H9 (cell line): ENCODE measurements at regions not wholly inside any gene's neighbourhood (a gene's known extent, or its start where the extent isn't known, plus 50 kb on each side); places are given as distances from the start of the nearest gene placed in this dataset.

Experiments used
- DNase-seq: peaks from one replicate; pipeline ENCODE4 v3.0.0-alpha.2; 2017
- H2AFZ ChIP-seq: one replicate; pipeline ENCODE4 v1.6.1; 2013; ENCODE audit warnings: mild to moderate bottlenecking, low read length, control low read depth, moderate library complexity
- H2AK5ac ChIP-seq: 2 replicates; pipeline ENCODE4 v1.6.1; 2013; ENCODE audit warnings: low read length, control low read depth, mixed read lengths; ENCODE audit not compliant: insufficient read length
- H2BK120ac ChIP-seq: one replicate; pipeline ENCODE4 v1.6.1; 2013; ENCODE audit warnings: low read depth, mild to moderate bottlenecking, low read length, control low read depth, inconsistent platforms; ENCODE audit not compliant: poor library complexity, severe bottlenecking
- H2BK12ac ChIP-seq: 2 replicates; pipeline ENCODE4 v1.6.1; 2013; ENCODE audit warnings: low read length, control low read depth, mixed read lengths, low read depth; ENCODE audit not compliant: insufficient read length
- H2BK15ac ChIP-seq: 2 replicates; pipeline ENCODE4 v1.6.1; 2013; ENCODE audit warnings: low read depth, low read length, control low read depth
- H2BK20ac ChIP-seq: one replicate; pipeline ENCODE4 v1.6.1; 2013; ENCODE audit warnings: low read depth, mild to moderate bottlenecking, low read length, control low read depth, inconsistent platforms; ENCODE audit not compliant: poor library complexity, severe bottlenecking
- H2BK5ac ChIP-seq: 2 replicates; pipeline ENCODE4 v1.6.1; 2013; ENCODE audit warnings: low read length, control low read depth, mixed read lengths; ENCODE audit not compliant: insufficient read length
- H3K14ac ChIP-seq: 2 replicates; pipeline ENCODE4 v1.6.1; 2013; ENCODE audit warnings: low read length, control low read depth; ENCODE audit not compliant: insufficient read depth
- H3K18ac ChIP-seq: 2 replicates; pipeline ENCODE4 v1.6.1; 2013; ENCODE audit warnings: low read depth, mild to moderate bottlenecking, mixed read lengths, low read length, control low read depth; ENCODE audit not compliant: insufficient read length
- H3K23ac ChIP-seq: 2 replicates; pipeline ENCODE4 v1.6.1; 2013; ENCODE audit warnings: low read length, control low read depth, mixed read lengths, low read depth; ENCODE audit not compliant: insufficient read length
- H3K23me2 ChIP-seq: 2 replicates; pipeline ENCODE4 v1.6.1; 2013; ENCODE audit warnings: low read depth, mild to moderate bottlenecking, mixed read lengths, low read length, control low read depth; ENCODE audit not compliant: insufficient read length, poor library complexity, severe bottlenecking
- H3K27ac ChIP-seq: 2 replicates; pipeline ENCODE4 v1.5.1; 2013; ENCODE audit warnings: low read length, control low read depth, mixed read lengths, low read depth; ENCODE audit not compliant: insufficient read length
- H3K27me3 ChIP-seq: 2 replicates; pipeline ENCODE4 v1.6.1; 2013; ENCODE audit warnings: low read length, control low read depth, inconsistent platforms; ENCODE audit not compliant: insufficient read depth
- H3K4ac ChIP-seq: 2 replicates; pipeline ENCODE4 v1.6.1; 2013; ENCODE audit warnings: low read depth, mild to moderate bottlenecking, control low read depth, inconsistent platforms, low read length, moderate library complexity
- H3K4me1 ChIP-seq: 2 replicates; pipeline ENCODE4 v1.6.1; 2013; ENCODE audit warnings: low read length, control low read depth, inconsistent platforms; ENCODE audit not compliant: insufficient read depth
- H3K4me2 ChIP-seq: 2 replicates; pipeline ENCODE4 v1.6.1; 2013; ENCODE audit warnings: low read length, control low read depth, mixed read lengths; ENCODE audit not compliant: insufficient read length, insufficient read depth
- H3K56ac ChIP-seq: 2 replicates; pipeline ENCODE4 v1.6.1; 2013; ENCODE audit warnings: low read depth, mild to moderate bottlenecking, mixed read lengths, low read length, control low read depth; ENCODE audit not compliant: insufficient read length
- H3K79me1 ChIP-seq: 2 replicates; pipeline ENCODE4 v1.6.1; 2013; ENCODE audit warnings: low read depth, mild to moderate bottlenecking, moderate library complexity, low read length, control low read depth, inconsistent platforms; ENCODE audit not compliant: insufficient read depth, poor library complexity, severe bottlenecking
- H3K79me2 ChIP-seq: 2 replicates; pipeline ENCODE4 v1.6.1; 2013; ENCODE audit warnings: low read length, control low read depth, inconsistent platforms; ENCODE audit not compliant: insufficient read depth
- H3K9ac ChIP-seq: 2 replicates; pipeline ENCODE4 v1.6.1; 2013; ENCODE audit warnings: low read length, control low read depth, mixed read lengths; ENCODE audit not compliant: insufficient read length; ENCODE audit errors: extremely low read depth
- H3K9me3 ChIP-seq: one replicate; pipeline ENCODE4 v1.6.1; 2013; ENCODE audit warnings: low read depth, low read length, inconsistent platforms; ENCODE audit not compliant: control insufficient read depth
- H3T11ph ChIP-seq: one replicate; pipeline ENCODE4 v1.6.1; 2013; ENCODE audit warnings: mild to moderate bottlenecking, low read length, control low read depth, inconsistent platforms
- H4K20me1 ChIP-seq: one replicate; pipeline ENCODE4 v1.6.1; 2013; ENCODE audit not compliant: control insufficient read depth, insufficient read length, insufficient read depth
- H4K5ac ChIP-seq: 2 replicates; pipeline ENCODE4 v1.6.1; 2013; ENCODE audit warnings: low read depth, mild to moderate bottlenecking, mixed read lengths, low read length, control low read depth; ENCODE audit not compliant: insufficient read length
- H4K8ac ChIP-seq: replicated peaks from 2 replicates; pipeline ENCODE4 v1.6.1; 2013; ENCODE audit warnings: low read length, control low read depth, mixed read lengths, low read depth; ENCODE audit not compliant: insufficient read length
- H4K91ac ChIP-seq: 2 replicates; pipeline ENCODE4 v1.6.1; 2013; ENCODE audit warnings: low read depth, mild to moderate bottlenecking, moderate library complexity, mixed read lengths, low read length, control low read depth; ENCODE audit not compliant: insufficient read length
- H3K27ac Mint-ChIP-seq, 3 experiments: 2 replicates in 2 of 3; 3 replicates in 1 of 3; pipeline ENCODE4 v1.8.0; 2020 to 2021; ENCODE audit warnings: mixed read lengths in 3 of 3, mild to moderate bottlenecking in 1 of 3, moderate library complexity in 1 of 3
- H3K27me3 Mint-ChIP-seq: 2 replicates; pipeline ENCODE4 v1.8.0; 2021; ENCODE audit warnings: low read depth, mild to moderate bottlenecking, moderate library complexity, mixed read lengths
- H3K36me3 Mint-ChIP-seq, 3 experiments: 2 replicates in 2 of 3; 3 replicates in 1 of 3; pipeline ENCODE4 v1.8.0; 2020 to 2021; ENCODE audit warnings: low read depth in 3 of 3, mixed read lengths in 3 of 3; ENCODE audit not compliant: insufficient read depth in 1 of 3
- H3K4me1 Mint-ChIP-seq, 2 experiments: 2 replicates each; pipeline ENCODE4 v1.8.0; 2020; ENCODE audit warnings: mixed read lengths in 2 of 2
- H3K4me3 Mint-ChIP-seq, 2 experiments: 2 replicates in 1 of 2; 3 replicates in 1 of 2; pipeline ENCODE4 v1.8.0; 2020 to 2021; ENCODE audit warnings: mild to moderate bottlenecking in 2 of 2, mixed read lengths in 2 of 2, moderate library complexity in 1 of 2
- H3K9me3 Mint-ChIP-seq, 2 experiments: 2 replicates in 1 of 2; 3 replicates in 1 of 2; pipeline ENCODE4 v1.8.0; 2020; ENCODE audit warnings: mild to moderate bottlenecking in 2 of 2, mixed read lengths in 2 of 2, moderate library complexity in 1 of 2
- CTCF ChIP-seq: fragments of 200-600 bp; sonication (generic); conservative IDR thresholded peaks from 3 replicates; pipeline ENCODE4 v1.8.0; 2021; ENCODE audit warnings: antibody characterized with exemption, mild to moderate bottlenecking

- H3K4me3 Mint-ChIP-seq: no peak overlapping the region
- Histone ChIP-seq H4K91ac (no peak overlapping the region), H3K9me3 (no peaks in the 10 kb centered on the region), H3K9ac (no peak overlapping the region), H2BK5ac (no peak overlapping the region), H3K4me1 (no peaks in the 10 kb centered on the region), H4K8ac (no peak overlapping the region), H2AK5ac (no peak overlapping the region), H3K27ac (no peak overlapping the region), H3K23ac (no peak overlapping the region), H3K23me2 (no peaks in the 10 kb centered on the region), H2BK15ac (no peak overlapping the region), H3K18ac (no peak overlapping the region), H2AFZ (no peak overlapping the region), H2BK12ac (no peak overlapping the region), H4K5ac (no peak overlapping the region), H3K27me3 (no peaks in the 10 kb centered on the region), H2BK20ac (no peak overlapping the region), H3K79me2 (no peaks in the 10 kb centered on the region), H4K20me1 (no peaks in the 10 kb centered on the region), H2BK120ac (no peak overlapping the region), H3K79me1 (no peaks in the 10 kb centered on the region), H3T11ph (no peak overlapping the region), H3K4me2 (no peak overlapping the region), H3K56ac (no peak overlapping the region), H3K4ac (no peak overlapping the region), H3K14ac (no peak overlapping the region)
- no peak for DNase-seq
- H3K27ac Mint-ChIP-seq: no peak overlapping the region
- H3K36me3 Mint-ChIP-seq: no peaks in the 10 kb centered on the region
- H3K4me1 Mint-ChIP-seq: no peaks in the 10 kb centered on the region
- H3K27me3 Mint-ChIP-seq: no peaks in the 10 kb centered on the region
- no peaks in the 10 kb centered on the region for H3K9me3 Mint-ChIP-seq
- no peak for TF ChIP-seq CTCF
Measured at GRCh38 chr1:188155261-188155660, 1326.5 kb downstream of the PLA2G4A start.
